ENCODE measurements at regions not wholly inside any gene's neighbourhood (a gene's known extent, or its start where the extent isn't known, plus 50 kb on each side); places are given as distances from the start of the nearest gene placed in this dataset.
A peak's percentile ranks its signal among the peaks of the same experiment; 100 is the strongest.

- TF ChIP-seq CTCF (IDR thresholded peaks at IDR 0.05; ENCODE audit: insufficient read depth, low read depth, low read length): no peak
- no peak overlapping the region for H3K4me3 ChIP-seq (ENCODE audit: low read depth, low read length)
- no peak for DNase-seq (ENCODE audit: low read depth)
Measured at GRCh38 chr11:33480626-33481025, 220.0 kb downstream of the C11orf91 start.

- no peak for DNase-seq (ENCODE audit: low read depth)
- no peak for TF ChIP-seq CTCF (IDR thresholded peaks at IDR 0.05; ENCODE audit: insufficient read depth, low read depth, low read length)
- H3K4me3 ChIP-seq (ENCODE audit: low read depth, low read length): no peak overlapping the region
Measured at GRCh38 chr11:33479231-33479630, 221.4 kb downstream of the C11orf91 start.

GRCh38 chr11:33478111-33478573 lies 221.0 kb downstream of the HIPK3 start:
- no peak for TF ChIP-seq CTCF (IDR thresholded peaks at IDR 0.05; ENCODE audit: insufficient read depth, low read depth, low read length)
- DNase-seq (ENCODE audit: low read depth): no peak
- no peak overlapping the region for H3K4me3 ChIP-seq (ENCODE audit: low read depth, low read length)

- DNase-seq (ENCODE audit: low read depth): peak; percentile 12
- no peak overlapping the region for H3K4me3 ChIP-seq (ENCODE audit: low read depth, low read length)
- TF ChIP-seq CTCF (IDR thresholded peaks at IDR 0.05; ENCODE audit: insufficient read depth, low read depth, low read length): no peak
Measured at GRCh38 chr11:33476945-33477606, 219.9 kb downstream of the HIPK3 start.

- DNase-seq (ENCODE audit: low read depth): peak; percentile 43
- TF ChIP-seq CTCF (IDR thresholded peaks at IDR 0.05; ENCODE audit: insufficient read depth, low read depth, low read length): no peak
- no peak overlapping the region for H3K4me3 ChIP-seq (ENCODE audit: low read depth, low read length)
Measured at GRCh38 chr11:33475993-33476392, 218.8 kb downstream of the HIPK3 start.

GRCh38 chr11:33474866-33475265 lies 217.7 kb downstream of the HIPK3 start:
- H3K4me3 ChIP-seq (ENCODE audit: low read depth, low read length): no peak overlapping the region
- no peak for TF ChIP-seq CTCF (IDR thresholded peaks at IDR 0.05; ENCODE audit: insufficient read depth, low read depth, low read length)
- DNase-seq (ENCODE audit: low read depth): no peak

- no peak for TF ChIP-seq CTCF (IDR thresholded peaks at IDR 0.05; ENCODE audit: insufficient read depth, low read depth, low read length)
- no peak for DNase-seq (ENCODE audit: low read depth)
- no peak overlapping the region for H3K4me3 ChIP-seq (ENCODE audit: low read depth, low read length)
Measured at GRCh38 chr11:33471541-33471940, 214.4 kb downstream of the HIPK3 start.
